OCI-LY7 (cell line): ENCODE measurements at regions not wholly inside any gene's neighbourhood (a gene's known extent, or its start where the extent isn't known, plus 50 kb on each side); places are given as distances from the start of the nearest gene placed in this dataset.

Experiments used
- CTCF ChIP-seq: fragments of 200-600 bp; sonication (generic); conservative IDR thresholded peaks from 2 replicates; pipeline ENCODE4 v1.5.1; 2014; ENCODE audit warnings: mild to moderate bottlenecking, antibody characterized with exemption, low read length, moderate library complexity, mixed read lengths
- EZH2phosphoT487 ChIP-seq: fragments of 200-600 bp; sonication (generic); IDR thresholded peaks from 2 replicates; pipeline ENCODE4 v1.6.1; 2018; ENCODE audit warnings: low read depth, borderline replicate concordance, mild to moderate bottlenecking, mixed run types, antibody characterized with exemption, low read length, moderate library complexity, mixed read lengths

- TF ChIP-seq CTCF (no peak), EZH2phosphoT487 (no peak)
Measured at GRCh38 chr2:165013944-165014619, 58.8 kb upstream of the SLC38A11 start.
